Stimulated activated CD4-positive, alpha-beta T cell treated with anti-CD3 and anti-CD28 coated beads, Interleukin-4, amount 100 ng/mL, for 48 hours (primary cell): ENCODE measurements at regions not wholly inside any gene's neighbourhood (a gene's known extent, or its start where the extent isn't known, plus 50 kb on each side); places are given as distances from the start of the nearest gene placed in this dataset.
"Not testable (repeated sequence)": the region's sequence is repeated elsewhere in the genome, so short reads cannot be mapped to it uniquely, and the experiment has no call there.

Experiments used
- DNase-seq, 2 donors: peaks; one replicate each; pipeline ENCODE4 v3.0.0-alpha.2; 2020; ENCODE audit warnings: low read depth in 2 of 2

DNA sequence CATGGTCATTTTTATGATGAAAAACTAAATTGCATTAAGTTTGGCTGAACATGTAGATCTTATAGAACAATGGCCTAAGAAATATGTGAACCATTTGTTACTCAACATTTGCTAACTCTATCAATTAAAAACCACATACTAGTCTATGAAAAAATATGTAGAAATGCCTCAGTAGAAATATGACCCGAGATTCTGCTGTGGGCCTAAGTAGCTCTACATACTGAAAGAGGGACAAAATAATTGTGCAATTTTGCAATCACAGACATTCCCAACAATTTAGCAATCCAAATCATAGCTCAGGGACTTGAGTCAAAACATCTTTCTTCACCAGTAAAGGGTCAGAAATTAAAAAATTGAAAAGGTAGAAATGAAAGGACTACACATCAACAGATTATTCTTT lies 619.0 kb downstream of the FRK start:
- DNase-seq: no peak

DNA sequence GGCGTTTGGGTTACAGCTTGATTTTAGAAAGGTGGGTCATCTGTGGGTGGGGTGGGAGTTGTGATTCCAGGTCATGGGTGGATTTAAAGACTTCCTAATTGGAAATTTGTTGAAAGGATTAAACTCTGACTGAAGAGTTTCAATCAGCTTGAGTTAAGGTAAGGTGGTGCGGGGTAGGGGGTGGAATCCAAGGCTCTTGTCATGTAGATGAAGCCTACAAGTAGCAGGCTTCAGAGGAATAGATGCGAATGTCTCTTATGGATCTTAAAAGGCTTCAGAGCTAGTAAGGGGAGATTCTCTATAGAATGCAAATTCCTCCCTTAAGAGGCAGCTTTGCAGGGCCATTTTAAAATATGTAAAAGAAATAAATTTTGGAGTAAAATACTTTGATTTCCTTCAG lies 645.3 kb downstream of the FRK start:
- DNase-seq: no peak

DNA sequence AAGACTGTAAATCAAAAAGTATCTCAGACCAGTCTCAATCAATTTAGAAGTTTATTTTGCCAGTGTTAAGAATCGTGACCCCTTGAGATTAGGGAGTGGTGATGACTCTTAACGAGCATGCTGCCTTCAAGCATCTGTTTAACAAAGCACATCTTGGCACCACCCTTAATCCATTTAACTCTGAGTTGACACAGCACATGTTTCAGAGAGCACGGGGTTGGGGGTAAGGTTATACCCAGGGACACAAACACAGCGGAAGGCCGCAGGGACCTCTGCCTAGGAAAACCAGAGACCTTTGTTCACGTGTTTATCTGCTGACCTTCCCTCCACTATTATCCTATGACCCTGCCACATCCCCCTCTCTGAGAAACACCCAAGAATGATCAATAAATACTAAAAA lies 645.8 kb downstream of the FRK start:
- not testable (repeated sequence) for DNase-seq

DNA sequence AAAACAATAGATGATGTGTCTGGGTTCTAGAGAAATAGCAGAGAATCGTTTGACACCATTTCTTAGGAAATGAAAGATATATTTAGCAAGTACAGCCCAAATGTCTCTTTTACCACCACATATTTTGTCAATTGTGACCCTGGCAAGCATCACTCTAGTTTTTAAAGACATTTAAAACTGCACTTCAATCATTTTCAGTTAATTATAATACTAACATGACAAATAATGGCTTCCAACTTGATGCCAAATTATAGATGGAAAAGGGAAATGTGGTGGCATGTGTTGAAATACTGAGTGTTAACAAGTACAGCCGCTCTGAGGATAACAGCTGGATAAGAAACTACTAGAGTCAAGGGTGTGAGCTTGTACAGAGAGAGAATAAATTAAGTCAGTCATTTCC lies 648.9 kb downstream of the FRK start:
- DNase-seq: no peak

DNA sequence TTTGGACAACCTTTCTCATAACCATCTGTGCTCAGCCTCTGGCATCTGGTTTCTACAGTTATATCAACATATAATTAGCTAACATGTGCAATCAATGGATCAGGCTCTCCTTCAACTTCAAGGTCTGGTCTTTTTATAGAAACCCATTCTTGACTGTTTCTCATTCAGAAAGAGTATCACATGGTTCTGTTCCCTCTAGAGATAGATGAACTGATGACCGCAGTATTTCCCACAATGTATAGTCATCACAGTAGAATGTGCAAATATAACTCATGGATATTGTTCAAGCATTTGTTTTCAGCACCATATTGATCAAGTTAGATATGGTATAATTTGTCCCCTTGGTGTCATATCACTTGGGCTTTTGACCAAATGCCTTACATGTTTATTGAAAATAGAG lies 656.2 kb downstream of the FRK start:
- no peak for DNase-seq

DNA sequence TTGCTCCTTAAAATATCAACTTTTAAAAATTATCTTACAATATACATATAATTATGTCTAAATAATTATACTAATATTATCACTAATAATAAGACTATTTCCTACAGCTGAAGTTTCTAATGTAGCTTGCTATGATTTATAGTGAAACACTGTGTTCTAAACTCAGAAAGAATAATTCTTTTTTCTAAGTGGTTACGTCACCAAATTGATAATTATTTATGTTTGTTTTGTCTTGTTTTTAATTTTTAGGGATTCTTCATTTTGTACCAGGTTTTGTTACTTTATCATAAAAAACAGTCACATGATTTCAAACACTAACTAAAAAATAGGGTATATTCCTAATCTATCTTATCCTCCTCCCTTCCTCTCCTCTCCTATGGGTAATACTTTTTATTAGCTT lies 662.1 kb downstream of the FRK start:
- DNase-seq: no peak

DNA sequence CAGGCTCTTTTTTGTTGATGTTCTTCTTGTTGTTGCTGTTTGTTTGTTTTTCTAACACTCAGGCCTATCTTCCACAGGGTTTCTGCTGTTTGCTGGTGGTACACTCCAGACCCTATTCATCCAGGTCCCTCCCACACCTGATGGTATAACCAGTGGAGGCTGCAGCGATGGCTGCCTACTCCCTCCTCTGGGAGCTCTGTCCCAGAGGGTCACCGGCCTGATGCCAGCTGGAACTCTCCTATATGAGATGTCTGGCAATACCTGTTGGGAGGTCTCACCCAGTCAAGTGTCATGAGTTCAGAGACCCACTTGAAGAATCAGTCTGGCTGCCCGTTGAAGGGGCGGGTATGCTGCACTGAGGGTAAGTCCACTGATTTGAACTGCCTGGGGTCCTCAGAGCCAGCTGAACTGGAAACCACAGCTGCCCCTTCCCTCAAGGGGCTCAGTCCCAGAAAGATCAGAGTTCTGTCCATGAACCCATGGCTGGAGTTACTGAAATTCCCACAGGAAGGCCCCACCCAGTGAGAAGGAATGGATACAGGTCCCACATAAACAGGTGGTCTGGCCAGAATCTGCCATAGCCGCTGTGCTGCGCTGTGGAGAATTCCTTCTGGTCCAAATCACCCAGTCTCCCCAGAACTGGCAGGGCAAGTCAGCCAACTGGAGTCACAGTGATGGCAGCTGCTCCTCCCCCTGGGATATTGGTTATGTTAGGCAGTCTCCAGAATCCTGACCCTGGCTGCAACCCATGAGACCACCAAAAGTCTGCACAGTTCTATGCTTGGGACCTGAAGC lies 664.4 kb downstream of the FRK start:
- DNase-seq: no peak

DNA sequence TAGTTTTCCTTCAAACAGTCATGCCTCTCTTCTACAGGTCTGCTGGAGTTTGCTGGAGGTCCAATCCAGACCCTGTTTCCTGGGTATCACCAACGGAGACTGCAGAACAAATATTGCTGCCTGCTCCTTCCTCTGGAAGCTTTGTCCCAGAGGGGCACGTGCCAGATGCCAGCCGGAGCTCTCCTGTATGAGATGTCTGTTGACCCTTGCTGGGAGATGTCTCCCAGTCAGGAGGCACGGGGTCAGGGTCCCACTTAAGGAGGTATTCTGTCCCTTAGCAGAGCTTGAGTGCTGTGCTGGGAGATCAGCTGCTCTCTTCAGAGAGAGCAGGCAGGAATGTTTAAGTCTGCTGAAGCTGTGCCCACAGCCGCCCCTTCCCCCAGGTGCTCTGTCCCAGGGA lies 666.9 kb downstream of the FRK start:
- no peak for DNase-seq

DNA sequence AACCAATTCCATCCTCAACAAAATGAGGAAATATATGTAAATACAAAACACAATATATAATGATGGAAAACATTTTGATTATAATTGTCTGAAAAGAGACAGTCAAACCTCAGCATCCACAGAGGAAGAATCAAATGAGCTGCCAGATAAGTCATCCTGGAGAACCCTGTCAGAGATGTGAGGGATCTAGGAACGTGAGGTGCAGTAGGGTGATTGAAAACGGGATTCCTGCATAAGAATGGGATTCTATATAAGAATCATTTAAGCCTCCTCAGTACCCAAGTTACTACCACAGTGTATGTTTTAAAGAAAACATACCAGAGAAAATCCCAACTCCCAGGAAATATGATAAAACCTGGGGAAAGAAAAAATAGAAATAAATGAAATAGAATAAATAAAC lies 690.5 kb downstream of the FRK start:
- DNase-seq: no peak

DNA sequence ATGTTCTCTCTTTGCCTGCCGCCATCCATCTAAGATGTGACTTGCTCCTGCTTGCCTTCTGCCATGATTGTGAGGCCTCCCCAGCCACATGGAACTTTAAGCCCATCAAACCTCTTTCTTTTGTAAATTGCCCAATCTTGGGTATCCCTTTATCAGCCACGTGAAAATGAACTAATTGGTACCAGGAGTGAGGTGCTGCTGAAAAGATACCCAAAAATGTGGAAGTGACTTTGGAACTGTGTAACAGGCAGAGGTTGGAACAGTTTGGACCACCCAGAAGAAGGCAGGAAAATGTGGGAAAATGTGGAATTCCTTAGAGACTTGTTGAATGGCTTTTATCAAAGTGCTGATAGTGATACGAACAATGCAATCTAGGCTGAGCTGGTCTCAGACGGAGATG lies 694.9 kb downstream of the FRK start:
- DNase-seq: no peak

DNA sequence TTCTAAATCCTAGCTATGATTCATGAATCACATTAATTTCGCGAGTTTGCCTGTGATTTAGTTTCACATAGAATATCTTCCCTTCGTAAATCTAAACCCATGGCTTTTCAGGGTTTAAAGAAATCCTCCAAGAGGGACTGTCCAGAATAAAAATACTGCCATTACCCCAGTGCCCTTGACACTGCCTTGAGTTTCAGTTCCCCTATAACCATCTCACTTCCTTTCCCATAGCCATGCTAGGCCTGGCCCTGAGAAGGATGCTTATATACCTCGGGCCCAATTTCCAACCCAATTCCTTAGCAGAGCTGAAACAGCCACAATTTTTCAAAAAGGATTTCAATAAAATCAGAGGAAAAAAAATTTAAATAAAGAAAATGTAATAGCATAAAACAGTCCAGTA lies 697.3 kb downstream of the FRK start:
- DNase-seq: no peak

DNA sequence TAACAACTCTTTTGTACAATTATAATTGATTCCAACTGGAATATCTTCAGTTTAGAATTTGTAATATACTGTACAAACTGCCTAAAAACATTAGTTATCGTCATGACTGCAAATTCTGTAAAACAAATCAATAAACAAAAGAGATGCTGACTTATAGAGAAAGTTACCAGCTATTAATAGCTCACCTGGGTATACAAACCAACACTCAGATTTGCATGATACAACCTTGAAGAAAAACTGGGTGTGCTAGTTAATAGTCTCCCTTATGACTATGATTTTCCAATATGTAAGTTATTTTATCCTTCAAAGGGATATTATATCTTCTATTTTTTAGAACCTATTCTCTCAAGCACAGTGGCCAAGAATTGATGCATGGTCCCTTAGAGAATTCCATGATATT lies 698.5 kb downstream of the FRK start:
- DNase-seq: no peak

DNA sequence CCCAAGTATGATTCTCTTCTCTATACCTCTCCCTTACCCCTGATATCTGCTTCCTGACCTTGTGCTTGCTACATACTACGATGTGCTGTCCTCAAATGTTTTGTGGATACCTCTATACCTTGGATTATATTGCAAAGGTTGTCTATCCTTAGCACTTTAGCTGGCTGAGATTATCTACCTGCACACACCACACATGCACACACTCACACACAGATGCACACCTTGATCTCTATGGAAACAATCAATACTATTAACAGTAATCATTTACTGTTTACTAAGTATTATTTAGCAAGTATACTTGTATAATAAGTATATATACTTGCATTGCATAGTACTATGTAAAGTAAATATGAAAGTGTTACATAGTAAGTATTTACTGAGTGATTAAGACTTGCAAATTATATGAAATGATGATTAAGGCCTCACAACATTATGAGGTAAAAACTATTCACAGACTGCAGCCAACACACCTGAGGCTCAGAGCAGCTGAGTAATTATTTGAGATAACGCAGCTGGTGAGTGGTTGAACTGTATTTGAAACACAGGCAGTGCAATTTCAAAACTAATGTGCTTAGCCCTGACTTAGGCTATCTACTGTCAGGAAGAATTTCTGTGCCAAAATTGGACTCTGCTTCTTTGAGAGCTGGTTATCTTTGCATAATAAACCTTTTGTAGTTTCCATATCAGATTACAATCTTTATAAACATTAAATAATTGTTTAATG lies 699.9 kb downstream of the FRK start:
- DNase-seq: no peak

DNA sequence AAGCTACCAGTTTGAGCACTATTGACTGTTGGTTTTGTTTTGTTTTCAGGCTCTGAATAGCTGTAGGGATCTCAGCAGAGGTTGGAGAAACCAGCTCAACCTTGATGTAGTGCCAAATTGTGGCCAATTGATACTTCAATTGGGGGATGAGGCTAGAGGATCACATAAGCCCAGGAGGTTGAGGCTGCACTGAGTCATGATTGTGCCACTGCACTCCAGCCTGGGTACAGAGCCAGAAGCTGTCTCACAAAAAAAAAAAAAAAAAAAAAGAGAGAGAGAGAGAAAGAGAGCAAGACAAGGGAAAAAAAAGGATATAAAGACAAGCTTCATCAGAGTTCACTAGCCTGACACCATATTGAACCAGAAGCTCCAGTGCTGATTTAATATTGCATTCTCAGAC lies 702.1 kb downstream of the FRK start:
- no peak for DNase-seq

DNA sequence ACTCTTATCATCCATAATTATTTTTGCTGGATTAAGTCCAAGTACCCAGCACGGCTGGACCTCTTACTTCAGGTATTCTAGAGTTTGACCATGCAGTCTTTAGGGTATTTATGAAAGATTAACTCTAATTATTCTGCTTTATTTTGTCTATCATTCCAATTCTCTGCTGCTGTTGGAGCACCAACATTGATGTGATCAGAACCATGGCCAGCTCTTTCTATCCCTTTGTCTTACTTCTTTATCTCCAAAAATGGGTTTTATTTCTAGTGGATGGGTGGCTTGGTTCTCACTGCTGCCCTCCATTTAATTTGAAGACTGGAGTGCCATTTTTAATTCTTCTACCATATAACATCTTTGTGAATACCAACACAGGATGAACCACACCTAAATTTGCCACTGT lies 704.3 kb downstream of the FRK start:
- DNase-seq: no peak

DNA sequence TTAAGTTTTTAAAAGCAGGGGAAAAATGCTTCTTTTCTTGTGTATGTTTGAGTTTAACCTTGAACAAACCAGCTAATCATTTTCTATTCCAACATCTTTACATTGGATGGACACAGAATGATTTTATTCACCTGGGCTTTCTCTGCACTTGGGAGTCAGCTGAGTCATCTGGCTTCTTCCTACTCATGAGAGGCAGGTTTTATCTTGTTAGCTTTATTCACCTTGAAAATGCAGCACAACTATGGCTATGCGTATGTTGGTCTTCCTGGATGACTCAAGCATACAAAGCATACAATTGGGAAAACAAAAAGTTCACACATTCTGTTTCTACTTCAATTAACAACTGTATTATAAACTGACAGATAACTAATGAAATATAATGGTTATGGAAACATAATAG lies 737.7 kb downstream of the FRK start:
- DNase-seq: no peak

DNA sequence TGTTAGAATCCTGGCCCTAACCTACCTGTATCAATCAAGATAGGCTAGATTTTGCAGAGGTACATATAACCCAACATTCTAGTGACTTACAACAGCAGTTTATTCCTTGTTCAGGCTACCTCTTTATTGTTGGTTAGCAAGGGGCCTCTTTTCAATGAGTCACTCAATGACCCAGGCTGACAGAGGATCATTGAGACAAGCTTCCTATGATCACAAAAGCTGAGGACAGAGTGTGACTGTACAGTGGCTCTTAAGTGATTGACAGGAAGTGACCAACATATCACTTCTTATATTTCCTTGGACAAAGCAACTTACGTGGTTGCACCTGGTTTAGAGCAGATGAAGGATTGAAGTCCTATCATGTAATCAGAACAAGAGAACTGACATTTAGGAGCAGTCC lies 740.9 kb downstream of the FRK start:
- no peak for DNase-seq

DNA sequence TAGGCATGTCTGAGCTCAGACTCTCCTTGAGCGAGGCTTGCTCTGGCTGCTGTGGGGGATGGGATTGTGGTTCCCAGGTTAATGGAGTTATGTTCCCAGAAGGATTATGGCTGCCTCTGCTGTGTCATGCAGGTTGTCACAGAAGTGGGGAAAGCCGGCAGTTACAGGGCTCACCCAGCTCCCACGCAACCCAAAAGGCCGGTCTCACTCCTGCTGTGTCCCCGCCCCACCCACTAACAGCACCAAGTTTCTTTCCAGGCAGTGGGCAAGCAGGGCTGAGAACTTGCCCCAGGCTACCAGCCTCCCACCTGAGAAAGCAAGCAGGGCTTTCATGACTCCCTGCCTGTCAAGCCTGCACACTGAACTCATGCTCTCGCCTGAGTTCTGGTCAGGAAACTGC lies 750.5 kb downstream of the FRK start:
- DNase-seq: no peak

DNA sequence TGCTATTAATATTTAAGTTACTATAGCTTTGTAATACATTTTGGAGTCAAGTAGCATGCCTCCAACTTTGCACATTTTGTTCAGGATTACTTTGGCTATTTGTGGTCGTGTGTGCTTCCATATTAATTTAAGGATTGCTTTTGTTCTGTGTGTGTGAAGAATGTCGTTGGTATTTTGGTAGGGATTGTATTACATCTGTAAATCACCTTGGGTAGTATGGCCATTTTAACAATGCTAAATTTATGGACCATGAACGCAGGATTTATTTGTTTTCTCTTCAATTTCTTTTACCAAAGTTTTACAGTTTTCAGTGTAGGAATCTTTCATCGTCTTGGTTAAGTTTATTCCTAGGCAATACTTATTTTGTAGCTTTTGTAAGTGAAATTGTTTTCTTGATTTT lies 758.0 kb downstream of the FRK start:
- DNase-seq: no peak

DNA sequence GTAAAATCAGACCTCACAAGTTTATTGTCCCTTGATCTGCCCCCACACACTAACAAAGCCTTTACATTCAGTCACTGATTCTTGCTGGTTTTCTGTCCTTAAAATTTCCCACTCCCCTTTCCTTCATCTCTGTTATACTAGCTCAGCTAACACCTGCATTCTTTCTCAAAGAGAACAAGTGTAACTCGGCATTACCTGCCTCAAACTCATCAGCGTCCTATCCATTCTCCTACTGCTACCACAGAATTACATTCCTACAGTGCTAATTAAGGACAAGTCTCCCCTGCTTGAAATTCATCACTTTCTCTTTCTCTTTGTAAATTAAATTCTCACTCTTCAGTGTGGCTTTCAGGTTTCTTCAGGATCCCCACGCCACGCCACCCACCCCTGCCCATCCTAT lies 773.2 kb downstream of the FRK start:
- no peak for DNase-seq

DNA sequence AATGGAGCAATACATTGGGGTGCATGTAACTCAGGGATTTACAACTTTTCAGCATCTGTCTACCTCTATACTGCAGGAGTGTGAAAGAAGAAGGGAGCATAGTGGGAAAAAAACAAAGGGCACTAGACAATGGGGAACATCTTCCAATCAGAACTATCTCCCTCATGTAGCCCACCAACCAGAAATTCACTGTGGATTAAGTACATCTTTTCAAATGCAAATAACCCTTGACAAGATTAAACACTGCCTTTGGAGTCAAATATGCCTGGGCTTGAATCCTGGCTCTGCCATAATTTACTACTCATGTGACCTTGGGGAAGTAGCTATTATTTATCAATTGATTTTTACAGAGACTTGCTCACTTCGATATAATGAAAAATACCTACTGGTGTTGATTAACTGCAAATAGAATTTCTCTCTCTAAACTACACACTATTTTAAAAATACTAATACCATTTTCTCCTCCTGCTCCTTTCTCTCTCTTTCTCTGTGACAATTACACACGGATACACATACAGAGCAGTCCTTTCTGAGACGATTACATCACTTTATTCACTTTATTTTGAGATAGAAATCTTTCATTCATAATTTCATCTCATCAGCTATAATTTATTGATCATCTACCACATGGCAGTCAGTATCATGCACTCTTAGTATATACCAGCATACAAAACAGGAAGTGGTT lies 783.7 kb downstream of the FRK start:
- no peak for DNase-seq

DNA sequence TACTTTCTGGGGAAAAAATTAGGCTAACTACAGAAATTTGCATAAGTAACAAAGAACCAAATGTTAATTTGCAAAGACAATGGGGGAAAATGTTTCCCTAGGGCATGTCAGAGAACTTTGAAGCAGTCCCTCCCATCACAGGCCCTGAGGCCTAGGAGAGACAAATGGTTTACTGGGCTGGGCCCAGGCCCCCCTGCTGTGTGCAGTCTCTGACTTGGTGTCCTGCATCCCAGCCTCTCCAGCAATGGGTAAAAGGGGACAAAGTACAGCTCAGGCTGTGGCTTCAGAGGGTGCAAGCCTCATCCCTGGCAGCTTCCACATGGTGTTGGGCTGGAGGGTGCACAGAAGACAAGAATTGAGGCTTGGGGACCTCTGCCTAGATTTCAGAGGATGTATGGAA lies 788.4 kb downstream of the FRK start:
- DNase-seq: no peak

DNA sequence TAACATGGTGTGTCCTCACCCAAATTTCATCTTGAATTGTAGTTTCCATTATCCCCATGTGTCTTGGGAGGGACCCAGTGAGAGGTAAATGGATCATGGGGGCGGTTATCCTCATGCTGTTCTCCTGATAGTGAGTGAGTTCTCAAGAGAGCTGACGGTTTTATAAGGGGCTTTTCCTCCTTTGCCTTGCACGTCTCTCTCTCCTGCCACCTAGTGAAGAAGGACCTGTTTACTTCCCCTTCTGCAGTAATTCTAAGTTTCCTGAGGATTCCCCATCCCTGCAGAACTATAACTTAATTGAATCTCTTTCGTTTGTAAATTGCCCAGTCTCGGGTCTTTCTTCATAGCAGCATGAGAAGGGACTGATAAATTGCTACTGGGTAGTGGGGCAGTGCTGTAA lies 789.3 kb downstream of the FRK start:
- DNase-seq: no peak
